HG02763 (cell line): ENCODE measurements at regions not wholly inside any gene's neighbourhood (a gene's known extent, or its start where the extent isn't known, plus 50 kb on each side); places are given as distances from the start of the nearest gene placed in this dataset.

Source experiments
- ATAC-seq: cut with Tn5 transposase; IDR thresholded peaks from one replicate; pipeline ENCODE4 v1.9.1; 2021; ENCODE audit warnings: mild to moderate bottlenecking, moderate library complexity; ENCODE audit not compliant: unreplicated experiment

- no peak for ATAC-seq
These were observed 166.3 kb downstream of the RASSF9 start for GRCh38 chr12:85669911-85670310.

- no peak for ATAC-seq
These were observed 163.8 kb downstream of the RASSF9 start for GRCh38 chr12:85672436-85672835.

GRCh38 chr12:85673921-85674420 lies 162.2 kb downstream of the RASSF9 start:
- no peak for ATAC-seq

- no peak for ATAC-seq
These were observed 159.1 kb downstream of the RASSF9 start for GRCh38 chr12:85676816-85677749.

GRCh38 chr12:85679296-85679695 lies 156.9 kb downstream of the RASSF9 start:
- ATAC-seq = no peak

GRCh38 chr12:85680881-85681280 lies 155.3 kb downstream of the RASSF9 start:
- no peak for ATAC-seq

- ATAC-seq = no peak
These were observed 154.9 kb downstream of the RASSF9 start for GRCh38 chr12:85681333-85681732.

- no peak for ATAC-seq
These were observed 153.2 kb downstream of the RASSF9 start for GRCh38 chr12:85683051-85683450.

- no peak for ATAC-seq
These were observed 147.4 kb downstream of the RASSF9 start for GRCh38 chr12:85688837-85689236.

GRCh38 chr12:85690146-85690545 lies 146.1 kb downstream of the RASSF9 start:
- ATAC-seq = no peak

- no peak for ATAC-seq
These were observed 143.0 kb downstream of the RASSF9 start for GRCh38 chr12:85693093-85693665.

GRCh38 chr12:85695097-85695715 lies 141.0 kb downstream of the RASSF9 start:
- ATAC-seq = no peak

GRCh38 chr12:85697003-85697402 lies 139.2 kb downstream of the RASSF9 start:
- ATAC-seq = no peak

GRCh38 chr12:85698937-85699336 lies 137.3 kb downstream of the RASSF9 start:
- ATAC-seq = no peak

- ATAC-seq = no peak
These were observed 127.4 kb downstream of the RASSF9 start for GRCh38 chr12:85708775-85709174.

- no peak for ATAC-seq
These were observed 124.3 kb downstream of the RASSF9 start for GRCh38 chr12:85711735-85712390.

GRCh38 chr12:85713373-85713772 lies 122.8 kb downstream of the RASSF9 start:
- no peak for ATAC-seq

GRCh38 chr12:85714425-85714824 lies 121.8 kb downstream of the RASSF9 start:
- ATAC-seq = no peak

- ATAC-seq = no peak
These were observed 115.7 kb downstream of the RASSF9 start for GRCh38 chr12:85720308-85721033.

- no peak for ATAC-seq
These were observed 110.2 kb downstream of the RASSF9 start for GRCh38 chr12:85725991-85726390.
